H1 (cell line): ENCODE measurements at regions not wholly inside any gene's neighbourhood (a gene's known extent, or its start where the extent isn't known, plus 50 kb on each side); places are given as distances from the start of the nearest gene placed in this dataset.

ENCODE experiments used
- CTCF ChIA-PET: fragments of 300-600 bp; sonication (Branson Sonifier 250); formaldehyde crosslinking; loops from one replicate; lab custom pipeline; 2021; ENCODE audit not compliant: partially characterized antibody; lab: Charles Lee
- POLR2A ChIA-PET: fragments of 300-600 bp; sonication (Branson Sonifier 250); formaldehyde crosslinking; loops from one replicate; lab custom pipeline; 2021; ENCODE audit warnings: inconsistent platforms; ENCODE audit not compliant: partially characterized antibody; lab: Charles Lee
- DNase-seq, 2 experiments: peaks; one replicate each; pipeline versions ENCODE4 v3.0.0 to v3.0.0-alpha.2; 2010 to 2022; ENCODE audit warnings: low spot score in 2 of 2, low read depth in 1 of 2, mixed read lengths in 1 of 2
- FAIRE-seq: peaks from 2 replicates; lab custom pipeline; 2011; peaks lifted over from hg19 to GRCh38; lab: Jason Lieb, UNC
- H2AFZ ChIP-seq: 2 replicates; pipeline ENCODE4 v1.8.1; 2012; ENCODE audit warnings: low read length, inconsistent platforms
- H2AK5ac ChIP-seq: 2 replicates; pipeline ENCODE4 v1.6.1; 2013; ENCODE audit warnings: low read depth, low read length
- H2BK120ac ChIP-seq: replicated peaks from 2 replicates; pipeline ENCODE3; 2013; ENCODE audit warnings: low read depth, low read length, inconsistent platforms
- H2BK12ac ChIP-seq: 2 replicates; pipeline ENCODE4 v1.6.1; 2013; ENCODE audit warnings: low read depth, low read length
- H2BK15ac ChIP-seq: 2 replicates; pipeline ENCODE4 v1.6.1; 2013; ENCODE audit warnings: low read length
- H2BK20ac ChIP-seq: 2 replicates; pipeline ENCODE4 v1.6.1; 2013; ENCODE audit warnings: low read length
- H2BK5ac ChIP-seq: 2 replicates; pipeline ENCODE4 v1.6.1; 2013; ENCODE audit warnings: low read depth, low read length
- H3K14ac ChIP-seq: 2 replicates; pipeline ENCODE4 v1.6.1; 2013; ENCODE audit warnings: inconsistent platforms; ENCODE audit not compliant: insufficient read length
- H3K18ac ChIP-seq: 2 replicates; pipeline ENCODE4 v1.6.1; 2013; ENCODE audit warnings: low read length; ENCODE audit errors: extremely low read depth
- H3K23ac ChIP-seq: 2 replicates; pipeline ENCODE4 v1.6.1; 2013; ENCODE audit warnings: inconsistent platforms; ENCODE audit not compliant: insufficient read length
- H3K23me2 ChIP-seq: 2 replicates; pipeline ENCODE4 v1.6.1; 2013; ENCODE audit warnings: low read depth, low read length
- H3K27ac ChIP-seq: 2 replicates; pipeline ENCODE4 v1.6.1; 2011; ENCODE audit warnings: low read depth, low read length, inconsistent platforms
- H3K27me3 ChIP-seq, 4 experiments: replicated peaks in 1 of 4; 1 replicate in 1 of 4; 2 replicates in 3 of 4; pipeline versions ENCODE4 v1.6.1 to v1.8.1; 2011 to 2013; ENCODE audit warnings: low read length in 3 of 4, mild to moderate bottlenecking in 3 of 4, inconsistent platforms in 2 of 4, mixed read lengths in 2 of 4, moderate library complexity in 1 of 4; ENCODE audit not compliant: control insufficient read depth in 3 of 4, insufficient read depth in 3 of 4; ENCODE audit errors: extremely low read depth in 1 of 4
- H3K36me3 ChIP-seq, 4 experiments: 2 replicates each; pipeline versions ENCODE4 v1.6.1 to v1.8.1; 2011 to 2013; ENCODE audit warnings: mild to moderate bottlenecking in 4 of 4, low read length in 3 of 4, moderate library complexity in 2 of 4, control low read depth in 1 of 4, inconsistent platforms in 1 of 4; ENCODE audit not compliant: insufficient read depth in 4 of 4, control insufficient read depth in 2 of 4
- H3K4ac ChIP-seq: replicated peaks from 2 replicates; pipeline ENCODE3; 2013; ENCODE audit warnings: low read length, low read depth, mixed read lengths, inconsistent platforms; ENCODE audit not compliant: insufficient read length
- H3K4me1 ChIP-seq, 4 experiments: replicated peaks in 1 of 4; 1 replicate in 1 of 4; 2 replicates in 3 of 4; pipeline versions ENCODE4 v1.6.1 to v1.8.1; 2011 to 2013; ENCODE audit warnings: low read length in 3 of 4, inconsistent platforms in 2 of 4, mixed read lengths in 1 of 4; ENCODE audit not compliant: insufficient read depth in 4 of 4, control insufficient read depth in 3 of 4
- H3K4me2 ChIP-seq, 2 experiments: 2 replicates each; pipeline versions ENCODE4 v1.6.1 to v1.8.1; 2011 to 2013; ENCODE audit warnings: low read depth in 2 of 2, low read length in 2 of 2, control low read depth in 1 of 2, inconsistent platforms in 1 of 2, mild to moderate bottlenecking in 1 of 2; ENCODE audit not compliant: insufficient read depth in 1 of 2
- H3K4me3 ChIP-seq, 4 experiments: fragments of 200-600, 300-600 bp in 1 of 4; sonication (generic), shearing (Covaris generic), sonication (Bioruptor Twin) in 1 of 4; 2 replicates each; pipeline versions ENCODE4 v1.5.1 to v1.8.1; 2011 to 2016; ENCODE audit warnings: low read length in 4 of 4, low read depth in 3 of 4, control low read depth in 2 of 4, inconsistent platforms in 2 of 4, mild to moderate bottlenecking in 2 of 4, mixed read lengths in 1 of 4, moderate library complexity in 1 of 4; ENCODE audit not compliant: insufficient read depth in 2 of 4; ENCODE audit errors: extremely low read depth in 1 of 4
- H3K56ac ChIP-seq: replicated peaks from 2 replicates; pipeline ENCODE3; 2013; ENCODE audit warnings: low read depth, mild to moderate bottlenecking, mixed read lengths, low read length, inconsistent platforms; ENCODE audit not compliant: insufficient read length
- H3K79me1 ChIP-seq: 2 replicates; pipeline ENCODE4 v1.6.1; 2013; ENCODE audit warnings: low read depth, low read length, control low read depth
- H3K79me2 ChIP-seq, 2 experiments: 2 replicates each; pipeline versions ENCODE4 v1.6.1 to v1.8.1; 2012 to 2013; ENCODE audit warnings: low read length in 2 of 2, mild to moderate bottlenecking in 2 of 2, inconsistent platforms in 1 of 2; ENCODE audit not compliant: insufficient read depth in 2 of 2, control insufficient read depth in 1 of 2
- H3K9ac ChIP-seq, 4 experiments: replicated peaks in 1 of 4; 1 replicate in 1 of 4; 2 replicates in 3 of 4; pipeline versions ENCODE4 v1.6.1 to v1.8.1; 2011 to 2013; ENCODE audit warnings: low read depth in 3 of 4, low read length in 3 of 4, control low read depth in 2 of 4, mild to moderate bottlenecking in 2 of 4, moderate library complexity in 2 of 4, inconsistent platforms in 1 of 4; ENCODE audit errors: extremely low read depth in 1 of 4
- H3K9me3 ChIP-seq, 2 experiments: 2 replicates each; pipeline versions ENCODE4 v1.6.1 to v1.8.1; 2012 to 2013; ENCODE audit warnings: mild to moderate bottlenecking in 2 of 2, moderate library complexity in 2 of 2, control low read depth in 1 of 2, inconsistent platforms in 1 of 2, low read depth in 1 of 2, low read length in 1 of 2, mixed read lengths in 1 of 2; ENCODE audit not compliant: insufficient read depth in 2 of 2
- H4K20me1 ChIP-seq, 2 experiments: replicated peaks in 1 of 2; 2 replicates each; pipeline versions ENCODE3 to v1.8.1; 2011 to 2013; ENCODE audit warnings: inconsistent platforms in 2 of 2, low read length in 2 of 2, mild to moderate bottlenecking in 1 of 2; ENCODE audit not compliant: insufficient read depth in 2 of 2, control insufficient read depth in 1 of 2
- H4K5ac ChIP-seq: 2 replicates; pipeline ENCODE4 v1.6.1; 2013; ENCODE audit warnings: low read length, low read depth, mixed read lengths, inconsistent platforms; ENCODE audit not compliant: insufficient read length
- H4K8ac ChIP-seq: 2 replicates; pipeline ENCODE4 v1.8.0; 2013; ENCODE audit warnings: mild to moderate bottlenecking, moderate library complexity, low read length, inconsistent platforms; ENCODE audit not compliant: insufficient read depth; ENCODE audit errors: extremely low read depth
- H4K91ac ChIP-seq: replicated peaks from 2 replicates; pipeline ENCODE3; 2013; ENCODE audit warnings: low read length, mixed read lengths, inconsistent platforms; ENCODE audit not compliant: insufficient read length
- ATF3 ChIP-seq: IDR thresholded peaks from 2 replicates; pipeline ENCODE4 v1.6.1; 2011; ENCODE audit warnings: low read depth, mild to moderate bottlenecking, low read length; ENCODE audit not compliant: insufficient read depth
- CTCF ChIP-seq, 3 experiments: IDR thresholded peaks; 1 replicate in 2 of 3; 2 replicates in 1 of 3; pipeline versions ENCODE4 v1.5.1 to v1.6.1; 2011; ENCODE audit warnings: low read length in 3 of 3, mild to moderate bottlenecking in 3 of 3, inconsistent platforms in 2 of 3, low read depth in 1 of 3, moderate library complexity in 1 of 3; ENCODE audit not compliant: insufficient read depth in 1 of 3; ENCODE audit errors: control extremely low read depth in 1 of 3
- NANOG ChIP-seq: IDR thresholded peaks from 2 replicates; pipeline ENCODE4 v1.6.1; 2011; ENCODE audit warnings: low read length, low read depth, mild to moderate bottlenecking, inconsistent platforms; ENCODE audit not compliant: insufficient read depth, poor library complexity, severe bottlenecking
- POU5F1 ChIP-seq: IDR thresholded peaks from 2 replicates; pipeline ENCODE4 v1.6.1; 2011; ENCODE audit warnings: low read depth, mild to moderate bottlenecking, low read length, moderate library complexity
- RNF2 ChIP-seq: fragments of 200-900, 300-1000 bp; sonication (generic); IDR thresholded peaks from 2 replicates; pipeline ENCODE4 v1.7.1; 2016; ENCODE audit warnings: borderline replicate concordance, low read depth, mild to moderate bottlenecking, antibody characterized with exemption, low read length; ENCODE audit not compliant: poor library complexity, severe bottlenecking; ENCODE audit errors: missing control alignments
- SP2 ChIP-seq: IDR thresholded peaks from 2 replicates; pipeline ENCODE4 v1.6.1; 2012; ENCODE audit warnings: mild to moderate bottlenecking, low read length, inconsistent platforms
- TAF7 ChIP-seq: optimal IDR thresholded peaks from 2 replicates; pipeline ENCODE3; 2011; ENCODE audit warnings: low read depth, mild to moderate bottlenecking, inconsistent platforms, low read length, moderate library complexity, borderline replicate concordance
- WGBS, 2 experiments: shearing (Covaris generic) in 1 of 2; methylation state at CpG; one replicate each; pipeline versions ENCODE4 v1.1.6 to v1.1.7; 2013 to 2015; ENCODE audit warnings: low lambda C conversion rate in 2 of 2, mixed read lengths in 2 of 2, inconsistent platforms in 1 of 2, low coverage in 1 of 2, missing lambda C conversion rate in 1 of 2; ENCODE audit not compliant: insufficient replicate concordance in 2 of 2, insufficient coverage in 1 of 2, insufficient read length in 1 of 2; ENCODE audit errors: extremely low coverage in 1 of 2, missing lambda C conversion rate in 1 of 2; 5-methylcytosine and 5-hydroxymethylcytosine counted together

- Histone ChIP-seq H3K27ac (no peak overlapping the region), H2AFZ (no peak overlapping the region), H4K91ac (no peak overlapping the region), H3K9ac (no peak overlapping the region), H2AK5ac (no peak overlapping the region), H2BK5ac (no peak overlapping the region), H3K4me3 (no peak overlapping the region), H3K4me2 (no peak overlapping the region), H2BK120ac (no peak overlapping the region), H3K4ac (no peak overlapping the region), H3K4me1 (no peaks in the 10 kb centered on the region), H4K20me1 (no peaks in the 10 kb centered on the region), H3K23me2 (no peaks in the 10 kb centered on the region), H3K27me3 (no peaks in the 10 kb centered on the region), H3K18ac (no peak overlapping the region), H2BK15ac (no peak overlapping the region), H3K23ac (no peak overlapping the region), H3K36me3 (no peaks in the 10 kb centered on the region), H3K56ac (no peak overlapping the region), H4K8ac (no peak overlapping the region), H3K9me3 (no peaks in the 10 kb centered on the region), H4K5ac (no peak overlapping the region), H2BK20ac (no peak overlapping the region), H3K79me1 (no peaks in the 10 kb centered on the region), H3K79me2 (no peaks in the 10 kb centered on the region), H3K14ac (no peak overlapping the region), H2BK12ac (no peak overlapping the region)
- CTCF ChIA-PET: no interaction called here
- POLR2A ChIA-PET: no interaction called here
- DNase-seq (no peak), FAIRE-seq (no peak)
- no peak for TF ChIP-seq CTCF (IDR thresholded peaks at IDR 0.05; ENCODE audit: control extremely low read depth in 1 of 3, insufficient read depth in 1 of 3, low read depth in 1 of 3, low read length in 3 of 3)
- TF ChIP-seq SP2: no peak
- TF ChIP-seq ATF3: no peak
- no peak for TF ChIP-seq TAF7
- TF ChIP-seq NANOG: no peak
- no peak for TF ChIP-seq RNF2
- TF ChIP-seq POU5F1: no peak
- 91% methylated on average over 1 of the region's 1 CpG; no CpG with 5 or more reads in 1 of the 2 experiments for WGBS, 2 experiments
Measured at GRCh38 chr4:29213020-29213419, 1507.1 kb upstream of the PCDH7 start.
